GM19351 (cell line): ENCODE measurements at regions not wholly inside any gene's neighbourhood (a gene's known extent, or its start where the extent isn't known, plus 50 kb on each side); places are given as distances from the start of the nearest gene placed in this dataset.

Experiments used
- ATAC-seq: cut with Tn5 transposase; IDR thresholded peaks from one replicate; pipeline ENCODE4 v1.9.1; 2021; ENCODE audit warnings: mild to moderate bottlenecking, moderate library complexity; ENCODE audit not compliant: unreplicated experiment

GRCh38 chrX:104310657-104311254 lies 56.0 kb upstream of the ESX1 start:
- no peak for ATAC-seq

- no peak for ATAC-seq
These were observed 55.4 kb upstream of the ESX1 start for GRCh38 chrX:104310090-104310489.

- ATAC-seq = no peak
These were observed 54.4 kb upstream of the ESX1 start for GRCh38 chrX:104309169-104309568.

GRCh38 chrX:104307341-104307740 lies 52.6 kb upstream of the ESX1 start:
- ATAC-seq = no peak

GRCh38 chrX:104306180-104306579 lies 51.4 kb upstream of the ESX1 start:
- ATAC-seq = no peak
